Kidney (tissue), 13 donors: ENCODE measurements at regions not wholly inside any gene's neighbourhood (a gene's known extent, or its start where the extent isn't known, plus 50 kb on each side); places are given as distances from the start of the nearest gene placed in this dataset.

Experiments
- DNase-seq, 5 donors: peaks; one replicate each; pipeline ENCODE4 v3.0.0-alpha.2; 2013 to 2020
- FAIRE-seq: peaks from 2 replicates; lab custom pipeline; 2012; peaks lifted over from hg19 to GRCh38; lab: Jason Lieb, UNC
- H3K27ac ChIP-seq, 2 donors: one replicate each; pipeline ENCODE4 v1.7.0; 2013; ENCODE audit warnings: low read depth in 2 of 2, low read length in 2 of 2, inconsistent platforms in 1 of 2
- H3K27me3 ChIP-seq: one replicate; pipeline ENCODE4 v1.7.1; 2013; ENCODE audit warnings: low read length, inconsistent platforms; ENCODE audit not compliant: control insufficient read depth, insufficient read depth
- H3K36me3 ChIP-seq, 3 donors: one replicate each; pipeline versions ENCODE4 v1.7.0 to v1.7.1; 2013; ENCODE audit warnings: low read length in 3 of 3, control low read depth in 1 of 3, inconsistent platforms in 1 of 3; ENCODE audit not compliant: insufficient read depth in 3 of 3, control insufficient read depth in 2 of 3
- H3K4me1 ChIP-seq, 3 donors: one replicate each; pipeline versions ENCODE4 v1.7.0 to v1.7.1; 2013; ENCODE audit warnings: low read length in 3 of 3, inconsistent platforms in 1 of 3, low read depth in 1 of 3; ENCODE audit not compliant: control insufficient read depth in 2 of 3, insufficient read depth in 2 of 3
- H3K4me3 ChIP-seq, 3 donors: one replicate each; pipeline versions ENCODE4 v1.7.0 to v1.8.1; 2013; ENCODE audit warnings: low read length in 3 of 3, control low read depth in 1 of 3, inconsistent platforms in 1 of 3
- H3K9ac ChIP-seq, 3 donors: one replicate each; pipeline versions ENCODE4 v1.7.0 to v1.7.1; 2013; ENCODE audit warnings: low read length in 3 of 3, control low read depth in 1 of 3, inconsistent platforms in 1 of 3
- H3K9me3 ChIP-seq, 3 donors: one replicate each; pipeline versions ENCODE4 v1.7.0 to v1.7.1; 2013; ENCODE audit warnings: low read length in 3 of 3, control low read depth in 1 of 3, inconsistent platforms in 1 of 3; ENCODE audit not compliant: control insufficient read depth in 2 of 3, insufficient read depth in 1 of 3
- CTCF ChIP-seq: IDR thresholded peaks from 3 replicates; pipeline ENCODE4 v1.5.1; 2012; ENCODE audit warnings: mild to moderate bottlenecking, moderate library complexity, borderline replicate concordance; ENCODE audit not compliant: insufficient read depth; ENCODE audit errors: extremely low read depth
- intact Hi-C: fragments of 100-400 bp; cut with DNase I; formaldehyde crosslinking; loops from one replicate; pipeline ENCODE4 v1.11.1; 2022
- donor health status: control.
- donor health status: control.
- donor health status: control.
- donor health status: control.
- donor health status: control.
- donor health status: DM: yes; HTN: yes; CAD: no.
- donor health status: Normal renal cell carcinoma (clear cell type).

DNA sequence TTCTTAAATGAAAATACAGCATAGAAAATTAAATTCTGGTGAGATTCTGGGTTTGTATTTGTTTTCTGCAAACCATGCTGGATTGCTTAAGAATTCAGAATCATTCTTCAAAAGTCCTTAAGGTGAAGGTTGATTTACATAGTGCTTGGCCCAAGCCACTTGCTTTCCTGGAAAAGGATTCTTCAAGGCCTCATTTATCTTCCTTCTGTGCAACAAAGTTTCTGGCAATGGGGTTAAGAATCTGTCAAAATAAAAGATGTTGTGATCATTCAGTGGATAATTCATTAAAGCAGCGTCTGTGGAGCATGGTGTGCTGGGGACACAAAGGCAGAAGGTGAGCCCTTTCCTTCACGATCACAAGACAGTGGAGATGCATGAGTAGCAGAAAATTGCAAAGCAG, 351.9 kb downstream of the GALR1 start:
- intact Hi-C loops = no loop called here
- no peaks in the 10 kb centered on the region for H3K36me3 ChIP-seq
- no peaks in the 10 kb centered on the region for H3K27me3 ChIP-seq
- H3K9ac ChIP-seq = no peak overlapping the region
- no peaks in the 10 kb centered on the region for H3K4me1 ChIP-seq
- no peak for FAIRE-seq
- no peak overlapping the region for H3K4me3 ChIP-seq
- no peak for DNase-seq
- H3K9me3 ChIP-seq = no peaks in the 10 kb centered on the region
- no peak overlapping the region for H3K27ac ChIP-seq
- TF ChIP-seq CTCF = no peak

DNA sequence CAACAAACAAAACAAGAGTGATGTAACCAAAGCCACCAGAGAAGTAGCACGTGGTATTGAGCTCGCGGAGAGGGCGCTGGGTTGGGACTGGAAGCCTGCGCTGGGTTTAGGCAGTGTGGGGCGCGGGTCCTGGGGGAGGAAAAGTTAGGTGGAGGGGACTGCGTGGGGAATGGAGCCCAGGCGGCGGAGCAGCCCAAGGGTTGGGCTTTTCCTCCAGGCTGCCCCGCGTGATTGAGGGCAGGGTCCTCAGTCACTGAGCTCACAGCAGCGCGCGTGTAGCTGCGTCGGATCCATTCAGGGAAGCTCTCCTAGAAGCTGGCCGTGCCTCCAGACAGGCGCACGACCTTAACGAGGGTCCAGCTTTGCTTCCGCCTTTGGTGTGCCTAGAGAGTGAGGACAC, 357.4 kb downstream of the GALR1 start:
- Histone ChIP-seq H3K4me1 (no peaks in the 10 kb centered on the region), H3K9ac (no peak overlapping the region), H3K36me3 (no peaks in the 10 kb centered on the region), H3K27me3 (no peaks in the 10 kb centered on the region), H3K27ac (no peak overlapping the region), H3K4me3 (no peak overlapping the region), H3K9me3 (no peaks in the 10 kb centered on the region)
- intact Hi-C loops = no loop called here
- DNase-seq (no peak), FAIRE-seq (no peak)
- TF ChIP-seq CTCF = no peak

DNA sequence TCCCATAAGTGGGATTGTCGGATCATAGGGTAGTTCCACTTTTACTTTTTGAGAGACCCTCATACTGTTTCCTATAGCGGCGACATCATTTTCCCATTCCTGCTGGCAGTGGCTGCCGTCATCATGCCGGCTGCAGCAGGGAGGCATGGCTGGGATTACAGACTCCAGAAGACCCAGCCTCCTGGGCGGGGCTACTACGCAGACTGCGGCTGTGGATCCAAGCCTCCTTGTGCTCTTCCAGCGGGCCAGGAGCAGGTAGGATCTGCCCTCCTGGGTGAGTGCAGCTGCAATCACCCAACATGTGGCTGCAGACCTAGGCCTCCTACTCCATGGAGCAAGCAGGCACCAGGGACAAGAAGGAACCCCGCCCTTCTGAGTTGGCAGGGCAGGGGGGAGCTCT, 359.2 kb downstream of the GALR1 start:
- intact Hi-C loops = no loop called here

More for the DNA sequence above, 359.2 kb downstream of the GALR1 start:
- Histone ChIP-seq H3K36me3 (no peaks in the 10 kb centered on the region), H3K27me3 (no peaks in the 10 kb centered on the region), H3K9me3 (no peaks in the 10 kb centered on the region), H3K4me1 (no peaks in the 10 kb centered on the region), H3K4me3 (no peak overlapping the region), H3K9ac (no peak overlapping the region), H3K27ac (no peak overlapping the region)
- no peak for TF ChIP-seq CTCF
- DNase-seq = no peak
- no peak for FAIRE-seq
